WTC11 (cell line): ENCODE measurements at regions not wholly inside any gene's neighbourhood (a gene's known extent, or its start where the extent isn't known, plus 50 kb on each side); places are given as distances from the start of the nearest gene placed in this dataset.

Experiments
- ATAC-seq: fragments of 200-7000 bp; cut with Tn5 transposase; 2 replicates; pipeline ENCODE4 v1.10.0; 2021; ENCODE audit warnings: mild to moderate bottlenecking, moderate library complexity
- CTCF ChIA-PET: fragments of 300-600 bp; sonication (Branson Sonifier 250); formaldehyde crosslinking; loops from one replicate; lab custom pipeline; 2021; ENCODE audit warnings: antibody characterized with exemption; lab: Charles Lee
- POLR2A ChIA-PET: fragments of 350-600 bp; sonication (Branson Sonifier 250); formaldehyde crosslinking; loops from one replicate; lab custom pipeline; 2021; ENCODE audit warnings: antibody characterized with exemption; lab: Charles Lee
- DNase-seq: peaks from one replicate; pipeline ENCODE4 v3.0.0; 2021; ENCODE audit warnings: low spot score
- H3K27ac Mint-ChIP-seq: 2 replicates; pipeline ENCODE4 v1.8.0; 2021; ENCODE audit warnings: mixed read lengths
- H3K27me3 Mint-ChIP-seq: 2 replicates; pipeline ENCODE4 v1.8.0; 2021; ENCODE audit warnings: low read depth, mild to moderate bottlenecking, moderate library complexity, mixed read lengths
- H3K36me3 Mint-ChIP-seq: 2 replicates; pipeline ENCODE4 v1.8.0; 2021; ENCODE audit warnings: mixed read lengths
- H3K4me1 Mint-ChIP-seq: 2 replicates; pipeline ENCODE4 v1.8.0; 2022; ENCODE audit warnings: mixed read lengths
- H3K4me3 Mint-ChIP-seq: 2 replicates; pipeline ENCODE4 v1.8.0; 2021; ENCODE audit warnings: mild to moderate bottlenecking, moderate library complexity, mixed read lengths
- H3K9me3 Mint-ChIP-seq: 2 replicates; pipeline ENCODE4 v1.8.0; 2021; ENCODE audit warnings: mixed read lengths
- ATF6 ChIP-seq: sonication (generic); formaldehyde crosslinking; IDR thresholded peaks from 2 replicates; pipeline ENCODE4 v1.8.1; 2023; ENCODE audit warnings: mild to moderate bottlenecking, missing genetic modification reagents
- E2F1 ChIP-seq: sonication (generic); formaldehyde crosslinking; IDR thresholded peaks from 2 replicates; pipeline ENCODE4 v1.8.0; 2022; ENCODE audit warnings: mild to moderate bottlenecking, missing genetic modification reagents
- ERG ChIP-seq: fragments of 250-450 bp; sonication (Bioruptor Pico); IDR thresholded peaks from 2 replicates; pipeline ENCODE4 v1.8.0; 2021; ENCODE audit warnings: mild to moderate bottlenecking
- ETV6 ChIP-seq: sonication (generic); formaldehyde crosslinking; IDR thresholded peaks from 2 replicates; pipeline ENCODE4 v1.8.1; 2022; ENCODE audit warnings: mild to moderate bottlenecking, missing genetic modification reagents
- FOXK1 ChIP-seq: sonication (generic); formaldehyde crosslinking; IDR thresholded peaks from 2 replicates; pipeline ENCODE4 v1.8.0; 2022; ENCODE audit warnings: mild to moderate bottlenecking, moderate library complexity, missing genetic modification reagents
- GRHL2 ChIP-seq: fragments of 250-450 bp; sonication (Bioruptor Pico); IDR thresholded peaks from 2 replicates; pipeline ENCODE4 v1.8.0; 2022; ENCODE audit warnings: mild to moderate bottlenecking, moderate library complexity; ENCODE audit not compliant: insufficient replicate concordance, severe bottlenecking
- HMGXB4 ChIP-seq: sonication (generic); formaldehyde crosslinking; IDR thresholded peaks from 2 replicates; pipeline ENCODE4 v1.8.1; 2023; ENCODE audit warnings: mild to moderate bottlenecking, moderate library complexity, missing genetic modification reagents
- IRF1 ChIP-seq: sonication (generic); formaldehyde crosslinking; IDR thresholded peaks from 2 replicates; pipeline ENCODE4 v1.8.0; 2023; ENCODE audit warnings: missing genetic modification reagents
- JUN ChIP-seq: sonication (generic); formaldehyde crosslinking; IDR thresholded peaks from 2 replicates; pipeline ENCODE4 v1.8.0; 2023; ENCODE audit warnings: mild to moderate bottlenecking, missing genetic modification reagents
- KAT7 ChIP-seq: sonication (generic); formaldehyde crosslinking; IDR thresholded peaks from 2 replicates; pipeline ENCODE4 v1.8.1; 2023; ENCODE audit warnings: missing genetic modification reagents, mild to moderate bottlenecking, borderline replicate concordance
- PRRX2 ChIP-seq: fragments of 250-450 bp; sonication (Bioruptor Pico); IDR thresholded peaks from 2 replicates; pipeline ENCODE4 v1.8.0; 2021; ENCODE audit warnings: mild to moderate bottlenecking
- SOX15 ChIP-seq: fragments of 250-450 bp; sonication (Bioruptor Pico); IDR thresholded peaks from 2 replicates; pipeline ENCODE4 v1.9.0; 2021; ENCODE audit warnings: mild to moderate bottlenecking
- TCF7 ChIP-seq: sonication (generic); formaldehyde crosslinking; IDR thresholded peaks from 2 replicates; pipeline ENCODE4 v1.8.0; 2022; ENCODE audit warnings: mild to moderate bottlenecking, low read depth, missing genetic modification reagents, moderate library complexity
- TEAD1 ChIP-seq: sonication (generic); formaldehyde crosslinking; IDR thresholded peaks from 2 replicates; pipeline ENCODE4 v1.8.0; 2022; ENCODE audit warnings: mild to moderate bottlenecking, missing genetic modification reagents
- ZBTB21 ChIP-seq: sonication (generic); formaldehyde crosslinking; IDR thresholded peaks from 2 replicates; pipeline ENCODE4 v1.8.1; 2023; ENCODE audit warnings: mild to moderate bottlenecking, missing genetic modification reagents, borderline replicate concordance
- ZNF121 ChIP-seq: sonication (generic); formaldehyde crosslinking; IDR thresholded peaks from 2 replicates; pipeline ENCODE4 v1.8.0; 2023; ENCODE audit warnings: missing genetic modification reagents
- ZNF281 ChIP-seq: sonication (generic); formaldehyde crosslinking; IDR thresholded peaks from 2 replicates; pipeline ENCODE4 v1.8.0; 2023; ENCODE audit warnings: mild to moderate bottlenecking, missing genetic modification reagents
- ZNF423 ChIP-seq: fragments of 250-450 bp; sonication (Bioruptor Pico); IDR thresholded peaks from 2 replicates; pipeline ENCODE4 v2.1.2; 2022; ENCODE audit warnings: mild to moderate bottlenecking, moderate library complexity
- ZNF671 ChIP-seq: fragments of 250-450 bp; sonication (Bioruptor Pico); IDR thresholded peaks from 2 replicates; pipeline ENCODE4 v1.8.0; 2021; ENCODE audit warnings: mild to moderate bottlenecking
- TF ChIP-seq, protein P1 (sequence below): sonication (generic); formaldehyde crosslinking; IDR thresholded peaks from 2 replicates; pipeline ENCODE4 v1.8.1; 2022; ENCODE audit warnings: mild to moderate bottlenecking, moderate library complexity, missing genetic modification reagents

- H3K4me1 Mint-ChIP-seq: peaks cover 17% of the 10 kb centered on the region
- H3K27ac Mint-ChIP-seq: no peak overlapping the region
- H3K27me3 Mint-ChIP-seq: no peaks in the 10 kb centered on the region; the same call in 1 of the 2 replicates
- ATAC-seq: peak; percentile 23; the same call in 1 of the 2 replicates
- TF ChIP-seq ZBTB21 (CRISPR knock-in tag) (no peak), PRRX2 (CRISPR knock-in tag) (no peak), ETV6 (CRISPR knock-in tag) (no peak), TCF7 (CRISPR knock-in tag) (no peak), KAT7 (CRISPR knock-in tag) (no peak), HMGXB4 (CRISPR knock-in tag) (no peak), E2F1 (CRISPR knock-in tag) (no peak), ZNF671 (CRISPR knock-in tag) (no peak), ZNF281 (CRISPR knock-in tag) (no peak), ZNF423 (no peak), ERG (CRISPR knock-in tag) (no peak), JUN (CRISPR knock-in tag) (no peak)
- TF ChIP-seq, protein P1, sequence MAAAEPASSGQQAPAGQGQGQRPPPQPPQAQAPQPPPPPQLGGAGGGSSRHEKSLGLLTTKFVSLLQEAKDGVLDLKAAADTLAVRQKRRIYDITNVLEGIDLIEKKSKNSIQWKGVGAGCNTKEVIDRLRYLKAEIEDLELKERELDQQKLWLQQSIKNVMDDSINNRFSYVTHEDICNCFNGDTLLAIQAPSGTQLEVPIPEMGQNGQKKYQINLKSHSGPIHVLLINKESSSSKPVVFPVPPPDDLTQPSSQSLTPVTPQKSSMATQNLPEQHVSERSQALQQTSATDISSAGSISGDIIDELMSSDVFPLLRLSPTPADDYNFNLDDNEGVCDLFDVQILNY (CRISPR knock-in tag): no peak
- TF ChIP-seq, all 79 proteins: peak for 0
- peaks cover 25% of the 10 kb centered on the region for H3K9me3 Mint-ChIP-seq
- ChIA-PET CTCF (interaction anchor here (1.8 kb wide), 1 partner anchor 37 kb away, joined by 5 read pairs; no protein-coding TSS in a partner anchor), POLR2A (no interaction called here)
- H3K36me3 Mint-ChIP-seq: peaks cover 19% of the 10 kb centered on the region
- DNase-seq: no peak
- no peak overlapping the region for H3K4me3 Mint-ChIP-seq
Measured at GRCh38 chr4:166538491-166539005, 665.5 kb downstream of the TLL1 start.

DNA sequence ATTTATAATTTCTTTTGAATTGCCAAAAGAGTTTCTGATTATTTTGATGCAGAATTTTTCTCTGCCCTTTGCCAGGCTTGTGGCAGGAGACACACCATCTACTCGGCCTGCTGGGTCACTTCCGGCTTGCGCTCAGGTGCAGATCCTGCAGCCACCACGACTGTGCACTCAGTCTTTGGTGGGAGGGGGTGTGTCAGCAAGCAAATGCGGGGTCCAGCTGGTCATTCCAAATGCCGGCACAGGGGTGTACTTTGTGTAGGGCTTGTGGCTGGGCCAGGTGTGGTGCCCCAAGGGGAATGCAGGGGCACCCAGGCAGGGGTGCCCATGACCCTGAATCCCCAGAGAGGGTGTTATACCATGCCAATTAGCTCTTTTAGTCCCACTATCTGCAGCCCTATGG lies 673.0 kb downstream of the TLL1 start:
- Mint-ChIP-seq H3K27ac (no peak overlapping the region), H3K27me3 (no peaks in the 10 kb centered on the region), H3K36me3 (0 out of 2 replicates have a peak, but pooled peaks cover 4% of the 10 kb centered on the region), H3K4me1 (peaks cover 3% of the 10 kb centered on the region), H3K9me3 (peaks cover 18% of the 10 kb centered on the region), H3K4me3 (no peak overlapping the region)
- ChIA-PET POLR2A (no interaction called here), CTCF (no interaction called here)
- DNase-seq (no peak), ATAC-seq (no peak)
- TF ChIP-seq ZNF281 (CRISPR knock-in tag) (no peak), IRF1 (no peak), SOX15 (CRISPR knock-in tag) (no peak), ERG (CRISPR knock-in tag) (no peak), ZNF121 (CRISPR knock-in tag) (no peak), FOXK1 (CRISPR knock-in tag) (no peak), GRHL2 (no peak), TEAD1 (CRISPR knock-in tag) (no peak), ATF6 (no peak)
